Thoracic aorta (tissue), 2 donors: ENCODE measurements at regions not wholly inside any gene's neighbourhood (a gene's known extent, or its start where the extent isn't known, plus 50 kb on each side); places are given as distances from the start of the nearest gene placed in this dataset.

ENCODE experiments used
- ATAC-seq: fragments of 150-250 bp; one replicate; pipeline ENCODE4 v1.8.0; 2017; ENCODE audit warnings: low read depth; ENCODE audit not compliant: insufficient number of reproducible peaks, low FRiP score
- DNase-seq: peaks from one replicate; pipeline ENCODE4 v3.0.0-alpha.2; 2020; ENCODE audit warnings: low spot score
- H3K27ac ChIP-seq, 2 donors: fragments of 200-600 bp; sonication (generic); 1 replicate in 1 of 2; 2 replicates in 1 of 2; pipeline ENCODE4 v1.5.1; 2016; ENCODE audit warnings: mild to moderate bottlenecking in 2 of 2, moderate library complexity in 2 of 2
- H3K27me3 ChIP-seq: fragments of 200-600 bp; sonication (generic); replicated peaks from 2 replicates; pipeline ENCODE4 v1.6.0; 2016; ENCODE audit warnings: mild to moderate bottlenecking; ENCODE audit not compliant: insufficient read depth
- H3K36me3 ChIP-seq: fragments of 200-600 bp; sonication (generic); one replicate; pipeline ENCODE4 v1.5.1; 2016
- H3K4me1 ChIP-seq, 2 donors: fragments of 200-600 bp; sonication (generic); 1 replicate in 1 of 2; 2 replicates in 1 of 2; pipeline versions ENCODE4 v1.5.1 to v1.6.0; 2016; ENCODE audit warnings: low read depth in 2 of 2, mild to moderate bottlenecking in 1 of 2; ENCODE audit not compliant: control insufficient read depth in 1 of 2
- H3K4me3 ChIP-seq: fragments of 200-600 bp; sonication (generic); 2 replicates; pipeline ENCODE4 v1.5.1; 2016; ENCODE audit warnings: mild to moderate bottlenecking
- H3K9me3 ChIP-seq: fragments of 200-600 bp; sonication (generic); 2 replicates; pipeline ENCODE4 v1.5.1; 2016
- CTCF ChIP-seq: fragments of 200-600 bp; sonication (generic); IDR thresholded peaks from one replicate; pipeline ENCODE4 v1.5.1; 2019; ENCODE audit warnings: antibody characterized with exemption

- no peak for TF ChIP-seq CTCF
- Histone ChIP-seq H3K36me3 (no peaks in the 10 kb centered on the region), H3K4me3 (no peak overlapping the region), H3K9me3 (no peaks in the 10 kb centered on the region), H3K4me1 (no peaks in the 10 kb centered on the region), H3K27ac (no peak overlapping the region), H3K27me3 (no peaks in the 10 kb centered on the region)
- DNase-seq (no peak), ATAC-seq (no peak)
Observed at GRCh38 chr11:116136987-116137674, 632.9 kb upstream of the CADM1 start.

- Histone ChIP-seq H3K27ac (no peak overlapping the region), H3K4me3 (no peak overlapping the region), H3K9me3 (no peaks in the 10 kb centered on the region), H3K36me3 (no peaks in the 10 kb centered on the region), H3K27me3 (no peaks in the 10 kb centered on the region), H3K4me1 (no peaks in the 10 kb centered on the region)
- DNase-seq (no peak), ATAC-seq (no peak)
- no peak for TF ChIP-seq CTCF
Observed at GRCh38 chr11:116135891-116136290, 631.7 kb upstream of the CADM1 start.

GRCh38 chr11:116134450-116134849, 630.2 kb upstream of the CADM1 start:
- no peak for DNase-seq
- no peak for TF ChIP-seq CTCF
- no peaks in the 10 kb centered on the region for H3K27me3 ChIP-seq

GRCh38 chr11:116132273-116132978, 628.2 kb upstream of the CADM1 start:
- no peak for ATAC-seq
- DNase-seq: no peak

More at GRCh38 chr11:116134450-116134849, 630.2 kb upstream of the CADM1 start:
- Histone ChIP-seq H3K36me3 (no peaks in the 10 kb centered on the region), H3K4me1 (no peaks in the 10 kb centered on the region), H3K9me3 (no peaks in the 10 kb centered on the region), H3K4me3 (no peak overlapping the region), H3K27ac (no peak overlapping the region)
- ATAC-seq: no peak

More at GRCh38 chr11:116132273-116132978, 628.2 kb upstream of the CADM1 start:
- no peaks in the 10 kb centered on the region for H3K4me1 ChIP-seq
- H3K9me3 ChIP-seq: no peaks in the 10 kb centered on the region
- H3K27ac ChIP-seq: no peak overlapping the region
- H3K36me3 ChIP-seq: no peaks in the 10 kb centered on the region
- H3K4me3 ChIP-seq: no peak overlapping the region
- H3K27me3 ChIP-seq: no peaks in the 10 kb centered on the region
- TF ChIP-seq CTCF: no peak
